HG03520 (cell line): ENCODE measurements at regions not wholly inside any gene's neighbourhood (a gene's known extent, or its start where the extent isn't known, plus 50 kb on each side); places are given as distances from the start of the nearest gene placed in this dataset.
"Not testable (repeated sequence)": the region's sequence is repeated elsewhere in the genome, so short reads cannot be mapped to it uniquely, and the experiment has no call there.

ENCODE experiments used
- ATAC-seq: cut with Tn5 transposase; IDR thresholded peaks from one replicate; pipeline ENCODE4 v1.9.1; 2021; ENCODE audit warnings: mild to moderate bottlenecking, moderate library complexity; ENCODE audit not compliant: unreplicated experiment

DNA sequence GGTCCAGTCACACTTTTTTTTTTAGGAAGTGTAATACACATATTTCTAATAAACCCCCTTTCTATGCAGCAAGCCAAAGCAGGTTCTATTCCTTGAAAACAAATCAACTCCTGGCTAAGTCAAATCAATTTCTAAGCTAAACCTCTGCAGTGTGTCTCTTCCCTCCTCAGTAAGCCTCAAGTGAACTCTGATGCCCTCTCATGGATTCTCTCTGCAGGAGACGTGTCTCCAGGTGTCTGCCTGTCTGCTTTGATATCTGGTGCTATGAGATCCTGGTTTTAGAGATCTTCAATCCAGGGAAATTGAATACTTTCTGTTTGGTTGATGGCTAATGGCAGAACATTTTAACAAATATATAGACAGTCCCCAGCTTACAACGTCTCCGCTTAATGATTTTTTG is 791.7 kb downstream of the AACS start:
- ATAC-seq = no peak

DNA sequence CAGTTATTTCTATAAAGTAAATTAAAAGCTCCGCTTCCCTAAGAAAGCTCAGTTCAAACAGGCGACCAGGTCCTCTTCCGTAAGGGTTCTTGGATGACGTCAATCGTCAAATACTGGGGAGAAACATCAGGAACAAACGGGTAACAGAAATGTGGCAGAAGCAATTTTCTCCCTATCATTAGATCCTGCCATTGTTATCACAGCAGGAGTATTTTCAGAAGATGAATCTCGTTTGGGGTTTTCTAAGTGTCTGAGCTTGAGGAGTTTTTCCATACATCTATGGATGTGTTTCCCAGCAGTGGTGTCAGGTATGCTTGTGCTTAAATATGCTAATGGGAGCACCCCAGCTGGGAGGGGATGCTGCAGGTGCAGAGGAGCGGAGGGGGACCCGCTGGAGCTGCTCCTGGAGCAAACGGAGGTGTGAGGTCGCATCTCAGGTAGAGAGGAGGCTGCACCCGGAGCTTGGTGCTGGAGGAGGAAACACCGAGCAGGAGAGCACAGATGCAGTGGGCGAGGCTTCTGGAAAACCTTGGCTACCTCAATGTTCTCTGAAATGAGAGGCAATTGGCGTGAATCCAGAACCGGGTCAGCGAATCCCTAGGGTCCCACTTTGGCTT is 795.5 kb downstream of the AACS start:
- ATAC-seq = no peak

DNA sequence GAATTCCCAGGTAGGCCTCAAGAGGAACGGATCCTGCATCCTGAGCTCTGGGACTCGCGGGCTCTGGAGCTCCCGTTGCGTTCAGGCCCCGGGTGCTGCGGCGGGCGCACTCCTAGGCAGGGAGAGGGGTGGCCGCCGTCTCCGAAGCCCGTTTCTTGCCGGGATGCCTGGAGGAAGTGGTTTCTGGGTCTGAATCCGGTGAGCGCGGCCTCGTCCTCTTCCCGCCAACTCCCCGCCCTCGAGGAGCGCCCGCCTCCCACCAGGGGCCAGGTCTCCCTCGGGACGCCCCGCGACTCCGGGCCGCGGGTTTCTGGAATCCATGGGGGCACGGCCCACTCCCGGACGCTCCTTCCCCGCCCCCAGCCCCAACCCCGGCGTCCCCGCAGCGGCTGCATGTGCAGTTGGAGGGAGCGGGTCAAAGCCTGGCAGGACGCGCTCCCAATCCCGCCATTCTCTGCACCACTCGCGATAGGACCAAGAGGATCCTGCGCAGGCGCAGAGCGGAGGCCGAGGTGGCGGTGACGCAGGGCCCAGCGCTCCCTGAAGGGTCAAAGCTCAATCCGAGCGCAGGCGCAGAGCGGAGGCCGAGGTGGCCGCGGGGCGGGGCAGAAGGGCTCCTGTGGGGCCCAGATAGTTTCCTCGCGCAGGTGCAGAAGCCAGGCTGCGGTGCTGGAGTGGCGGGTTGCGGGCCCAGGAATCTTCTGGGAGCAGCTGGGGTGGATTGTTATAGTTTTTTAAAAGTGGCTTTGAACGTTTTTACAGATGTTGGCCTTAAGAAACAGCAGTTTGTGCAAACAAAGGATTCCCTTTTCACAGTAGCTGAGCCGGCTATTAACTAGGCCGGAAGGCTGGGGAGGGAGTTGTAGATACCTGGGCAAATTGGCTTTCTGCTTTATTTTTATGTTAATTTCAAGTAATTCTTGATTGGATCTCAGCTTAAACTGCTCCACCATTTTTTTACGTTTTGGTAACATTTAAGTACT is 796.4 kb downstream of the AACS start:
- no peak for ATAC-seq

GRCh38 chr12:125865236-125865635 is 800.0 kb downstream of the AACS start:
- not testable (repeated sequence) for ATAC-seq

DNA sequence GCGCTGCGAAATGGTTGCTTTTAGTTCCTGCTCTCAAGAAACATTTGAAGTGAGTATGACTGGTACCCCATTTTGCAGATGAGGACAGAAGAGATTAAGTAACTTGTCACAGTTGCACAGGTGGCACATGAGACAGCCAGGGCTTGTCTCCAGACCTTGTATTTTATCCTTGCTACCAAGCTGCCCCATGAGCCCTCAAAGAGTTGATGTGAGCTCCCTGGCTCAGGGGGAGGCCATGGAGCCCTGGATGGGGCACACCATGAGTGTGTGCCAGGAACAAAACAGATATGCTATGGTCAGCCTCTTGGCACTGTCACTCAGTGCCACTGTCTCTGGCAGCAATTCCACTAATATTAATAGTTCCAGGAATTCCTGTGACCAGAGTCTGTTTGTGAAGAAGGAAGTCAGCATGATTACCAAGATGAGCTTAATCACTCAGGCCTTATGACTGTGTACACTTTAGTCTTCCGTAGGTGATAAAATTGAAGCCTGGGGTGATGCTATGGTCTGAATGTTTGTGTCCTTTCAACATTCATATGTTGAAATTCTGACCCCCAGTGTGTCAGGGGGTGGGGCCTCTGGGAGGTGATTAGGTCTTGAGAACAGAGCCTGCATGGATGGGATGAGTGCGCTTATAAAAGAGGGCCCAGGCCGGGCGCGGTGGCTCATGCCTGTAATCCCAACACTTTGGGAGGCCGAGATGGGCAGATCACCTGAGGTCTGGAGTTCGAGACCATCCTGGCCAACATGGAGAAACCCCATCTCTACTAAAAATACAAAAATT is 806.8 kb downstream of the AACS start:
- no peak for ATAC-seq

GRCh38 chr12:125873016-125873415 is 807.8 kb downstream of the AACS start:
- no peak for ATAC-seq

GRCh38 chr12:125878483-125878882 is 813.2 kb downstream of the AACS start:
- ATAC-seq = no peak

DNA sequence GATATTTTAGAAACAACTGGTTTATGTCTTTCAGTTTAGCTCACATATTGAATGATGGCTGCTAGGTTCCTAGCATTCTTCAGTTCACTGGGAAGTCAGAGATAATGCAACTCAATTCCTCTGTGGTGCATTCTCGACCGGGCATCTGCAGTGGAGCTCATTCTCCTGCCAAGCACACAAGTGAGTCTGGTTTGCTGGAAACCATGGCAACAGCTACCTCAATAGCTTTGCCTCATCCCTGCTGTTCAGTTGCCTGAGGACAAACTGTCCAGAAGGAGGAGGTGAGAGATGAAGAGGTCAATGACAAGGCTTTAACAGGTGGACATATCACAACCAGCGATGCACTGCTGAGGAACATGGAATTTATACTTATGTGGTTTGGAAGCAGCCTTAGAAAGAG is 816.9 kb downstream of the AACS start:
- ATAC-seq = no peak

GRCh38 chr12:125888921-125889320 is 823.7 kb downstream of the AACS start:
- ATAC-seq = no peak

GRCh38 chr12:125889742-125890141 is 824.5 kb downstream of the AACS start:
- ATAC-seq = no peak

- no peak for ATAC-seq
Observed at GRCh38 chr12:125890366-125890905, 825.2 kb downstream of the AACS start.

GRCh38 chr12:125890971-125891370 is 825.7 kb downstream of the AACS start:
- no peak for ATAC-seq

GRCh38 chr12:125892276-125892675 is 827.0 kb downstream of the AACS start:
- ATAC-seq = no peak

DNA sequence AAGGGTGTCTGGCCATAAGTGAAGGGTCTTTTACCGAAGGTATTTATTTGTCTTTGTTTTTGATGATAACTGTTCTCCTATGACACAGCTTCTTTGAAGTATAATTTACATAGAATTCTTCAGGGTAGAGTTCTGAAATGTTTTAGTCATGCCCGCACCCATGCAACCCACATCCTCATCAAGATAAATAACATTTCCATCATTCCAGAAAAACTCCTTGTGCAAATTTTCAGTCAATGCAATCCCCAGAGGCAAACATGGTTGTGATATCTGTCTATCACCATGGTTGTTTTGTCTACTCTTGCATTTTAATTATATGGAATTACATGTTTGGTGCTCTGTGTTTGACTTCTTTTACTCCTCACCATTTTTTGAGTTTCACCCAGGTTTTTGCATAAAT is 837.8 kb downstream of the AACS start:
- ATAC-seq = no peak

DNA sequence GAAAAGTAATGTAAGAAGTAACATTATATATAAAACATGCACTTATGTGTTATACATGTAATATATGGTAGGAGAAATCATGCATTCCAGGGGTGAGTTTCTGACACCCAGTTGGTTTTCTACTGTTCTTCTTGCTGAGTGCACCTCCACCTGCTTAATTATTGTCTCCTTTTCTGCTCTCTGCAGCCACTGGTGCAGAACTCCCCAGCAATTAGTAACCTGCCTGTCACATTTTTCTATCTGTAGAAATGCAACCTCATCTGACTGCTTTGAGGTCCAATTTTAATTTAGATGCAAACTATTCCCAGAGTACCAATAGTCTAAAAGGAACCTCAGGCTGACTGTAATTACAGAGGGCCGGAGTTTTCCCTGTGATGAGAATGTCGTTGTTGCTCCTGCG is 842.1 kb downstream of the AACS start:
- no peak for ATAC-seq

DNA sequence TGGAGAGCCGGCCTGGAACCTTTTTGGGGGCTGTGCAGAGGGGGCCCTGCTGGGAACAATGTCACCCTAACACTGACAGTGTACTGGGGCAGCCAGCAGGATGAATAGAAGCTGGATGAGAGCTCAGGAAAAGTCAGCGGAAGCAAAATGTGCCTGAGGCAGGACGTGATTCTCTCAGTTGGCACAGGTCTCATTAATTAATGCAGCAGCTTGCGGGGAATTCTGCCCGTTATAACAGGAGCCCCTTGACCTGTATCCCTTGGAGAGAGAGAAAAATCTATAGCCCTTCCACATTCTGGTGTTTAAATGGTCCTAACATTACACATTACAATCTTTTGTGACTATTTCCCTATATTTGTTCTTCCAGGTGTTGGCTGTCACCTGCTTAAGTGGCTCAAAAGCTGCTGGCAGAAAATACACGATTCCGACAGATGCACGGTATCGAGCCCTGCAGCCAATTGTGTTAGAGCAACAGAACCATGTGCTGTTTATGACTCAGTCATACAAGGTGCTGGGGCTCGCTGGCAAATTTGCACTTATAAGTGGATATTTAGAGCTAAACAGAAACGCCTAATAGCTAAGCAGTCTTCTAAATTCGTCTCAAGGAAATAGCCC is 854.7 kb downstream of the AACS start:
- ATAC-seq = no peak

- ATAC-seq = no peak
Observed at GRCh38 chr12:125922330-125922729, 857.1 kb downstream of the AACS start.

- no peak for ATAC-seq
Observed at GRCh38 chr12:125936502-125936901, 871.3 kb downstream of the AACS start.

DNA sequence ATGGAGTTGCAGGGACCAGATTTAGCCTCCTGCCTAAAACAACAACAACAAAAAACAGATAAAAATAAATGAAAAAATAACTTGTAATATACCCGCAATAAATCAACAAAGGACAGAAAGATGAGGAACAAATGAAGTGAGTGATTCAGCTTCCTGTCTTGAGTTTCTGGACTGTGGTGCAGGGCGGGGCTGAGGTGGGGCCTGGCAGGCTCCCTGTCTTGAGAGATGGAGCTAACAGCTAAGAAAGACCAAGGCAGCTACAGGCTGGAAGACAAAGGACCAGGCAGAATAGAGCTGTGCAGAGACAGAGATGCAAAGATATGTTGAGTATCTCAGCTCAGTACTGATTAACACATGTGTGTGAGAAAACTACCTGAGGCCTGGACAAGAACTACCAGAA is 879.2 kb downstream of the AACS start:
- ATAC-seq = no peak

DNA sequence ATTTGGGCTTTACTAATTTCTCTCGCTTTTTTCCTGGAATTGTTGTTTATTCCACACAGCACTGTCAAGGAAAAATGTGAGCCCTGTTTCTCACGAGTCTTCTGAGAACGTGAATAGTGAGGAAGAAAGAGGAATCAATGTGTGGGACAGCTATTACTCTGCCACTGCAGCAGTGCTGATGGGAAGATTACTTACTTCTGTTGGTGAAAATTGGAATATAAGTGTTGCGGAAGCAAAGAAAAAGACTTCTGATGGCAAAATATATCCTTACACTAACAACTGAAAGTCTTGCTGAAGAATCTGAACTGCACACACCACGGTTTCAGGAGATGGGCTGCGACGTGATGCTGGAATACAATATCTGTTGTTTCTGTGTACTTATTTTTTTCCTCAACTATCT is 884.2 kb downstream of the AACS start:
- ATAC-seq = no peak

GRCh38 chr12:125954362-125954761 is 889.1 kb downstream of the AACS start:
- ATAC-seq = no peak
